HepG2 (cell line): ENCODE measurements at regions not wholly inside any gene's neighbourhood (a gene's known extent, or its start where the extent isn't known, plus 50 kb on each side); places are given as distances from the start of the nearest gene placed in this dataset.

Experiments used
- ATAC-seq: fragments of 200-7000 bp; cut with Tn5 transposase; 3 replicates; pipeline ENCODE4 v1.9.1; 2020; ENCODE audit warnings: mild to moderate bottlenecking, moderate library complexity
- BruUV-seq: library from RNA; stranded (reverse); fragments of 400-500 nt; replicated peaks from 2 replicates; lab custom pipeline; 2021; lab: Mats Ljungman, UMichigan
- CTCF ChIA-PET: fragments of 300-600 bp; formaldehyde crosslinking; extraction: SDS; loops from one replicate; lab custom pipeline; 2021; ENCODE audit warnings: low total read pairs, inconsistent platforms, low intra/inter-chr PET ratio; lab: Yijun Ruan, JAX
- POLR2A ChIA-PET: fragments of 350-600 bp; sonication (Branson Sonifier 250); formaldehyde crosslinking; loops from one replicate; lab custom pipeline; 2020; ENCODE audit warnings: antibody characterized with exemption, inconsistent platforms; lab: Yijun Ruan, JAX
- DNase-seq: peaks from one replicate; pipeline ENCODE4 v3.0.0-alpha.2; 2015; ENCODE audit warnings: low spot score
- FAIRE-seq: peaks from 3 replicates; lab custom pipeline; 2011; peaks lifted over from hg19 to GRCh38; lab: Jason Lieb, UNC
- H2AFZ ChIP-seq: one replicate; pipeline ENCODE4 v1.6.1; 2011; ENCODE audit warnings: low read length, inconsistent platforms
- H3K27ac ChIP-seq: fragments of 300-600 bp; 3 replicates; pipeline ENCODE4 v1.8.0; 2011; ENCODE audit warnings: mixed run types, mild to moderate bottlenecking, mixed read lengths, low read length, inconsistent platforms; ENCODE audit not compliant: insufficient read depth; ENCODE audit errors: extremely low read length
- H3K27me3 ChIP-seq, 2 experiments: fragments of 200-600 bp in 1 of 2; 2 replicates in 1 of 2; 3 replicates in 1 of 2; pipeline versions ENCODE4 v1.6.0 to v1.8.0; 2011; ENCODE audit warnings: low read length in 2 of 2, mild to moderate bottlenecking in 2 of 2, moderate library complexity in 2 of 2, inconsistent platforms in 1 of 2; ENCODE audit not compliant: insufficient read depth in 2 of 2, control insufficient read depth in 1 of 2
- H3K36me3 ChIP-seq, 2 experiments: fragments of 200-600 bp in 1 of 2; replicated peaks in 1 of 2; 2 replicates in 1 of 2; 3 replicates in 1 of 2; pipeline versions ENCODE4 v1.5.1 to v1.8.0; 2011; ENCODE audit warnings: low read length in 2 of 2, inconsistent platforms in 1 of 2; ENCODE audit not compliant: insufficient read depth in 2 of 2, control insufficient read depth in 1 of 2
- H3K4me1 ChIP-seq: 2 replicates; pipeline ENCODE4 v1.5.1; 2012; ENCODE audit warnings: low read length, inconsistent platforms; ENCODE audit not compliant: insufficient read depth
- H3K4me2 ChIP-seq: 2 replicates; pipeline ENCODE4 v1.6.0; 2011; ENCODE audit warnings: low read depth, low read length, inconsistent platforms
- H3K4me3 ChIP-seq, 3 experiments: fragments of 200-600 bp in 1 of 3; sonication (generic), shearing (Covaris generic) in 1 of 3; replicated peaks in 1 of 3; 2 replicates each; pipeline ENCODE4 v1.5.1; 2011 to 2016; ENCODE audit warnings: low read length in 3 of 3, inconsistent platforms in 2 of 3, low read depth in 2 of 3, mild to moderate bottlenecking in 2 of 3, control low read depth in 1 of 3, mixed read lengths in 1 of 3; ENCODE audit not compliant: insufficient read depth in 1 of 3
- H3K79me2 ChIP-seq: one replicate; pipeline ENCODE4 v1.6.1; 2011; ENCODE audit warnings: low read length, inconsistent platforms; ENCODE audit not compliant: insufficient read depth
- H3K9ac ChIP-seq: 2 replicates; pipeline ENCODE4 v1.6.0; 2011; ENCODE audit warnings: mild to moderate bottlenecking, low read depth, low read length, inconsistent platforms; ENCODE audit not compliant: insufficient read depth
- H3K9me3 ChIP-seq: 2 replicates; pipeline ENCODE4 v1.5.1; 2012; ENCODE audit warnings: mild to moderate bottlenecking, low read length
- H4K20me1 ChIP-seq: 2 replicates; pipeline ENCODE4 v1.6.0; 2011; ENCODE audit warnings: inconsistent platforms, mild to moderate bottlenecking, low read length, moderate library complexity; ENCODE audit not compliant: insufficient read depth
- CBX2 ChIP-seq, 2 experiments: fragments of 200-600 bp in 1 of 2; sonication (generic); formaldehyde crosslinking in 1 of 2; IDR thresholded peaks; 2 replicates each; pipeline versions ENCODE4 v1.7.0 to v1.8.1; 2018 to 2022; ENCODE audit warnings: low read depth in 2 of 2, low read length in 1 of 2, mild to moderate bottlenecking in 1 of 2, missing genetic modification reagents in 1 of 2
- CEBPG ChIP-seq: IDR thresholded peaks from 2 replicates; pipeline ENCODE4 v1.6.1; 2016
- CENPX ChIP-seq: sonication (generic); formaldehyde crosslinking; IDR thresholded peaks from 2 replicates; pipeline ENCODE4 v1.9.0; 2021; ENCODE audit warnings: mild to moderate bottlenecking, missing genetic modification reagents, moderate library complexity
- GABPB1 ChIP-seq: IDR thresholded peaks from 2 replicates; pipeline ENCODE4 v1.6.1; 2016; ENCODE audit warnings: mild to moderate bottlenecking, missing genetic modification reagents, moderate library complexity, missing compliant biosample characterization
- GATAD1 ChIP-seq: IDR thresholded peaks from 2 replicates; pipeline ENCODE4 v1.6.1; 2016; ENCODE audit warnings: missing genetic modification reagents, missing compliant biosample characterization
- KAT7 ChIP-seq: IDR thresholded peaks from 2 replicates; pipeline ENCODE4 v1.6.1; 2018; ENCODE audit warnings: borderline replicate concordance, missing compliant biosample characterization
- KDM5A ChIP-seq: fragments of 200-600 bp; sonication (generic); IDR thresholded peaks from 2 replicates; pipeline ENCODE4 v1.7.0; 2018; ENCODE audit warnings: antibody characterized with exemption, mild to moderate bottlenecking, low read length, borderline replicate concordance
- MIER3 ChIP-seq: IDR thresholded peaks from 2 replicates; pipeline ENCODE4 v1.6.1; 2016; ENCODE audit warnings: missing compliant biosample characterization, borderline replicate concordance
- PRMT3 ChIP-seq: sonication (generic); formaldehyde crosslinking; IDR thresholded peaks from 2 replicates; pipeline ENCODE4 v1.8.1; 2022; ENCODE audit warnings: low read depth, mild to moderate bottlenecking, moderate library complexity, missing genetic modification reagents, borderline replicate concordance
- SP2 ChIP-seq: sonication (generic); formaldehyde crosslinking; IDR thresholded peaks from 2 replicates; pipeline ENCODE4 v1.5.1; 2020; ENCODE audit warnings: mild to moderate bottlenecking, missing genetic modification reagents
- SUZ12 ChIP-seq: fragments of 150-350 bp; IDR thresholded peaks from 2 replicates; pipeline ENCODE4 v1.6.1; 2014; ENCODE audit warnings: low read depth, low read length
- ZBTB42 ChIP-seq: sonication (generic); formaldehyde crosslinking; IDR thresholded peaks from 2 replicates; pipeline ENCODE4 v1.5.0; 2020; ENCODE audit warnings: mild to moderate bottlenecking, missing genetic modification reagents
- ZSCAN9 ChIP-seq: IDR thresholded peaks from 2 replicates; pipeline ENCODE4 v1.6.1; 2016; ENCODE audit warnings: borderline replicate concordance
- WGBS: methylation state at CpG from one replicate; pipeline ENCODE4 v1.1.6; 2017; ENCODE audit warnings: low lambda C conversion rate; 5-methylcytosine and 5-hydroxymethylcytosine counted together
- in situ Hi-C: cut with HindIII; loops from 2 replicates; pipeline ENCODE4 v1.10.0; 2017; ENCODE audit warnings: low pct_unique_long_range_greater_than_20kb; ENCODE audit not compliant: extremely low pct_ligation_motif_present
- intact Hi-C: fragments of 100-400 bp; cut with micrococcal nuclease; formaldehyde crosslinking; loops from one replicate; pipeline ENCODE4 v1.10.0; 2022; ENCODE audit not compliant: unreplicated experiment
- TF ChIP-seq, protein P1 (sequence below): sonication (generic); formaldehyde crosslinking; IDR thresholded peaks from 2 replicates; pipeline ENCODE4 v1.8.1; 2023; ENCODE audit warnings: mild to moderate bottlenecking, inconsistent platforms, moderate library complexity, missing genetic modification reagents, borderline replicate concordance
- TF ChIP-seq, protein P2 (sequence below): IDR thresholded peaks from 2 replicates; pipeline ENCODE4 v1.6.1; 2012; ENCODE audit warnings: low read depth, low read length, improper control_type of control experiment
- TF ChIP-seq, protein P3 (sequence below): sonication (generic); formaldehyde crosslinking; IDR thresholded peaks from 2 replicates; pipeline ENCODE4 v1.5.1; 2020; ENCODE audit warnings: mild to moderate bottlenecking, missing genetic modification reagents
- TF ChIP-seq, protein P4 (sequence below): sonication (generic); formaldehyde crosslinking; IDR thresholded peaks from 2 replicates; pipeline ENCODE4 v1.8.0; 2022; ENCODE audit warnings: missing genetic modification reagents, mild to moderate bottlenecking, moderate library complexity, borderline replicate concordance

DNA sequence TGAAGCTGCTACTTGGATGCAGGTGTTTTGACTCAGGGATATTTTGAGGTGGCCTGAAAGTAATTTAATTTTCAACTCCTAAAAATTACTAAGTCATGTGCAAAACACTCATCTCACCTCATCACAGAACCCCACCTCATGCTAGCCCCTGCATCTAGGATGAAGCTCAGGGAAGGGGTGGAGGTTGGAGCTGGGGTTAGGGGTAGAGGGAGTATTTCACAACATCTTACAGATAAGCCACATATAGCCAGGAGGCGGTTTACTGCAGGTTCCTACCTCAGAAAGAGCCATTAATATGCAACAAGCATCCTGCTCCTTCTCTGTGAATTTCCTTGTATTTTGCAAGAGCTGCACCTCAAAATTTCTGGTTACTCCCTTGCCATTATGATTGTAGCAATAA lies 70.5 kb upstream of the TSPAN5 start:
- WGBS: 8% methylated on average over 1 of the region's 1 CpG
- CTCF ChIA-PET: no interaction called here

More for the DNA sequence above, 70.5 kb upstream of the TSPAN5 start:
- TF ChIP-seq ZBTB42 (no peak), SP2 (CRISPR knock-in tag) (no peak), MIER3 (CRISPR knock-in tag) (no peak), CBX2 (IDR thresholded peaks at IDR 0.05; ENCODE audit: low read depth, low read length) (no peak), CBX2 (CRISPR knock-in tag; IDR thresholded peaks at IDR 0.05; ENCODE audit: low read depth) (no peak), GABPB1 (CRISPR knock-in tag) (no peak), ZSCAN9 (CRISPR knock-in tag) (no peak), CENPX (CRISPR knock-in tag) (no peak), CEBPG (CRISPR knock-in tag) (no peak), KDM5A (no peak), GATAD1 (no peak), KAT7 (CRISPR knock-in tag) (no peak), SUZ12 (no peak), PRMT3 (CRISPR knock-in tag) (no peak)
- TF ChIP-seq, protein P1, sequence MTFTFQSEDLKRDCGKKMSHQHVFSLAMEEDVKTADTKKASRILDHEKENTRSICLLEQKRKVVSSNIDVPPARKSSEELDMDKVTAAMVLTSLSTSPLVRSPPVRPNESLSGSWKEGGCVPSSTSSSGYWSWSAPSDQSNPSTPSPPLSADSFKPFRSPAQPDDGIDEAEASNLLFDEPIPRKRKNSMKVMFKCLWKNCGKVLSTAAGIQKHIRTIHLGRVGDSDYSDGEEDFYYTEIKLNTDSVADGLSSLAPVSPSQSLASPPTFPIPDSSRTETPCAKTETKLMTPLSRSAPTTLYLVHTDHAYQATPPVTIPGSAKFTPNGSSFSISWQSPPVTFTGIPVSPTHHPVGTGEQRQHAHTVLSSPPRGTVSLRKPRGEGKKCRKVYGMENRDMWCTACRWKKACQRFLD (CRISPR knock-in tag): no peak
- TF ChIP-seq, protein P2, sequence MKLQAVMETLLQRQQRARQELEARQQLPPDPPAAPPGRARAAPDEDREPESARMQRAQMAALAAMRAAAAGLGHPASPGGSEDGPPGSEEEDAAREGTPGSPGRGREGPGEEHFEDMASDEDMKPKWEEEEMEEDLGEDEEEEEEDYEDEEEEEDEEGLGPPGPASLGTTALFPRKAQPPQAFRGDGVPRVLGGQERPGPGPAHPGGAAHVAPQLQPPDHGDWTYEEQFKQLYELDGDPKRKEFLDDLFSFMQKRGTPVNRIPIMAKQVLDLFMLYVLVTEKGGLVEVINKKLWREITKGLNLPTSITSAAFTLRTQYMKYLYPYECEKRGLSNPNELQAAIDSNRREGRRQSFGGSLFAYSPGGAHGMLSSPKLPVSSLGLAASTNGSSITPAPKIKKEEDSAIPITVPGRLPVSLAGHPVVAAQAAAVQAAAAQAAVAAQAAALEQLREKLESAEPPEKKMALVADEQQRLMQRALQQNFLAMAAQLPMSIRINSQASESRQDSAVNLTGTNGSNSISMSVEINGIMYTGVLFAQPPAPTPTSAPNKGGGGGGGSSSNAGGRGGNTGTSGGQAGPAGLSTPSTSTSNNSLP: no peak
- TF ChIP-seq, protein P3, sequence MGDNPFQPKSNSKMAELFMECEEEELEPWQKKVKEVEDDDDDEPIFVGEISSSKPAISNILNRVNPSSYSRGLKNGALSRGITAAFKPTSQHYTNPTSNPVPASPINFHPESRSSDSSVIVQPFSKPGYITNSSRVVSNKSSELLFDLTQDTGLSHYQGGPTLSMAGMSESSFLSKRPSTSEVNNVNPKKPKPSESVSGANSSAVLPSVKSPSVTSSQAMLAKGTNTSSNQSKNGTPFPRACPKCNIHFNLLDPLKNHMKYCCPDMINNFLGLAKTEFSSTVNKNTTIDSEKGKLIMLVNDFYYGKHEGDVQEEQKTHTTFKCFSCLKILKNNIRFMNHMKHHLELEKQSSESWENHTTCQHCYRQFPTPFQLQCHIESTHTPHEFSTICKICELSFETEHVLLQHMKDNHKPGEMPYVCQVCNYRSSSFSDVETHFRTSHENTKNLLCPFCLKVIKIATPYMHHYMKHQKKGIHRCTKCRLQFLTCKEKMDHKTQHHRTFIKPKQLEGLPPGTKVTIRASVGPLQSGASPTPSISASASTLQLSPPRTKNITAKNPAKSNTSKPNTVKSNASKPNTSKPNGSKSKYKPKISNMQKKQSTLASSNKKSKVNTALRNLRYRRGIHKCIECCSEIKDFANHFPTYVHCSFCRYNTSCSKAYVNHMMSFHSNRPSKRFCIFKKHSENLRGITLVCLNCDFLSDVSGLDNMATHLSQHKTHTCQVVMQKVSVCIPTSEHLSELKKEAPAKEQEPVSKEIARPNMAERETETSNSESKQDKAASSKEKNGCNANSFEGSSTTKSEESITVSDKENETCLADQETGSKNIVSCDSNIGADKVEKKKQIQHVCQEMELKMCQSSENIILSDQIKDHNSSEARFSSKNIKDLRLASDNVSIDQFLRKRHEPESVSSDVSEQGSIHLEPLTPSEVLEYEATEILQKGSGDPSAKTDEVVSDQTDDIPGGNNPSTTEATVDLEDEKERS (CRISPR knock-in tag): no peak
- TF ChIP-seq, protein P4, sequence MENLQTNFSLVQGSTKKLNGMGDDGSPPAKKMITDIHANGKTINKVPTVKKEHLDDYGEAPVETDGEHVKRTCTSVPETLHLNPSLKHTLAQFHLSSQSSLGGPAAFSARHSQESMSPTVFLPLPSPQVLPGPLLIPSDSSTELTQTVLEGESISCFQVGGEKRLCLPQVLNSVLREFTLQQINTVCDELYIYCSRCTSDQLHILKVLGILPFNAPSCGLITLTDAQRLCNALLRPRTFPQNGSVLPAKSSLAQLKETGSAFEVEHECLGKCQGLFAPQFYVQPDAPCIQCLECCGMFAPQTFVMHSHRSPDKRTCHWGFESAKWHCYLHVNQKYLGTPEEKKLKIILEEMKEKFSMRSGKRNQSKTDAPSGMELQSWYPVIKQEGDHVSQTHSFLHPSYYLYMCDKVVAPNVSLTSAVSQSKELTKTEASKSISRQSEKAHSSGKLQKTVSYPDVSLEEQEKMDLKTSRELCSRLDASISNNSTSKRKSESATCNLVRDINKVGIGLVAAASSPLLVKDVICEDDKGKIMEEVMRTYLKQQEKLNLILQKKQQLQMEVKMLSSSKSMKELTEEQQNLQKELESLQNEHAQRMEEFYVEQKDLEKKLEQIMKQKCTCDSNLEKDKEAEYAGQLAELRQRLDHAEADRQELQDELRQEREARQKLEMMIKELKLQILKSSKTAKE: no peak
- TF ChIP-seq, all 625 proteins: peak for 0
- Histone ChIP-seq H3K36me3 (no peaks in the 10 kb centered on the region), H3K9me3 (no peaks in the 10 kb centered on the region; the same call in 1 of the 2 replicates), H4K20me1 (no peaks in the 10 kb centered on the region), H3K27me3 (no peaks in the 10 kb centered on the region), H3K4me3 (no peak overlapping the region), H3K4me1 (no peaks in the 10 kb centered on the region), H3K4me2 (no peak overlapping the region), H3K9ac (no peak overlapping the region), H3K27ac (no peak overlapping the region), H2AFZ (no peak overlapping the region), H3K79me2 (no peaks in the 10 kb centered on the region)
- DNase-seq: no peak
- intact Hi-C loops: no loop called here
- no peak for ATAC-seq
- in situ Hi-C loops: no loop called here
- FAIRE-seq: no peak
- POLR2A ChIA-PET: no interaction called here
- BruUV-seq: no TSS peak
